HG02943 (cell line): ENCODE measurements at regions not wholly inside any gene's neighbourhood (a gene's known extent, or its start where the extent isn't known, plus 50 kb on each side); places are given as distances from the start of the nearest gene placed in this dataset.

Source experiments
- ATAC-seq: cut with Tn5 transposase; IDR thresholded peaks from one replicate; pipeline ENCODE4 v1.9.1; 2021; ENCODE audit warnings: mild to moderate bottlenecking, low read depth, moderate library complexity; ENCODE audit not compliant: unreplicated experiment

DNA sequence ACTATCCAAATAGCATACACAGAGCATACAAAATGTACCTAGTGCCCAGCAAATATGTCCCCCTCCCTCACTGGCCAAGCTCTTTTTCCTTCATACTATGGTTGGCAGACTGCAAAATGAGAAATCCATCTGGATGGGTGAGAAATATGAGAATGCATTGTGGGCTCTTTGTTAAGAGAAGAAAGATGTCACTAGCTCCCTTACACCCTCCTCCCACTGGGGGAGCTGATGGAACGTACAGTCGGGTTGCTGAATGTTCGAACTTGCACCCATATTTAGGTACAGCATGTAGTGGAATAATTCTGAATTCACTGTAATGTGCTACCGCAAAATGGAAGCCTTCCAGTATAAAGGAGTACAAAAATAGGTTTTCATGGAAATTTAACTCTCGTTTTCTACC, 377.4 kb downstream of the GRIN2B start:
- ATAC-seq = no peak

DNA sequence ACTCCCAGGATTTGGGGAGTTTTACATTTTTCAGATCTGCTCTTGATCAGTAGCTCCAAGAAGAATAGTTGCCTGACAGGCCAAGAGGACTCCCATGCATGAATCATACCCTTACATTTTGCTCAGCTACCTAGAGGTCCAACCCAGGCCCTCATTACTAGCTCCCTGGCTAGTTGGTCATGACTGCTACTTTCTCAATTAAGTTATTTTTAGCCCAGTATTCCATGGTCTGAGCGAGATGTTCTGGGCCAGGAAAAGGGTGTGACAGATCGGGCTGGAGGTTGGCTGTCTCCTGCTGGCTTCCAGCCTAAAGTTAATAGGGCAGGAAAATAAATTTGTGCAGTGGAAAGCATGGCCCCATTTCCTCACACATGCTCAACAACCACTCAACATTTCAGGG, 379.2 kb downstream of the GRIN2B start:
- no peak for ATAC-seq

DNA sequence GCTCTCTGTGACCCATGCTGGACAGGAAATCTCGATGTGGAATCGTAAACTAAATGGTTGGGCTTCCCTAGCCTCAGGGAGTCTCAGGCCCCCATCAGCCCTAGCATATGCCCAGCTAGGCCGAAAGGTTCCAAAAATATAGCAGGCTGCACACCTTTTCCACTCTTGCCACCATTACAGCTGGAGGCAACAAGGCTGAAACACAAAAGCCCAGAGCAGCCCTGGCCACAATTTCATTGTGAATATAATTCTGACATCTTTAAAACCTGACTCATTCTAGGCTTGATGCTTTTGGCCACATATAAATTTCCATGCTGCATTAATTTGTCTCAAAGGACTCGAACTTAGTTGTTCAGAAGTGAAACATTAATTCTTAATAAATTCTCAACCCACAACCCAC, 382.2 kb downstream of the GRIN2B start:
- ATAC-seq = no peak

DNA sequence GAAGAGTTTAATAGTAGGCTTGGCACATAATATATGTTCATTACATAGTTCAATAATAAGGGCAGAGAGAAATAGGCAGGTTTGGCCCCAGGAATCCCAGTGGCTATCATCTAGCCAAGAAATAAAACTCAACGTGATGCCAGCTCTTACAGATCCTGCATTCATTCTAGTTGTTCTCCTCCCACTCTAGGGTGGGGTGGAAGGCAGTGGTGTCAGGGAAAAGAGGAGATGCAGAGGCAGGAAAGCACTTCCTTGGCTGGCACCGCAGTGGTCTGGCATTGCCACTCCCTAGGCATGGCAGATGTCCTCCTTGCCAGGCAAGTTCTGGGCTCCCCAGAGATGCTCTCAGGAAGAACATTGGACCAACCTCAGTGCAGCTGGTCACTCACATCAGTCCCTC, 383.6 kb downstream of the GRIN2B start:
- ATAC-seq = no peak

DNA sequence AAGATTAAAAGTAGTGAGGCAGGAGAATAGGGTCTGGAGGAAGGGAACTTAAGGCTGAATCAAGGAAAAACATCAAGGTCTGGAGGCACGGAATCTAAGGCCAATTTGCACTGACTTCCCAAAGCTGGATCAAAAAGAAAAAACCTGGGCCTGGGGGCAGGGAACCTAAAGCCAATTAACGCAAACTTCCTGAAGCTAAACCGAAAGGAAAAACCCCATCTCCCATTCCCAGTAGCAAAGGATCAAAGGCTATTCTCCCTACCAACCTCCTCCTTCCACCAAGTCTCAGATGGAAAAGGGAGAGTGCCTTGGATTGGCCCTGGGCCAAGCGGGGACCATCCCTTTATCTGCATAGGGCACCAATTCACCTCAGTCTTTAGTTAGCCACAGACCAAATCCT, 384.2 kb downstream of the GRIN2B start:
- no peak for ATAC-seq

DNA sequence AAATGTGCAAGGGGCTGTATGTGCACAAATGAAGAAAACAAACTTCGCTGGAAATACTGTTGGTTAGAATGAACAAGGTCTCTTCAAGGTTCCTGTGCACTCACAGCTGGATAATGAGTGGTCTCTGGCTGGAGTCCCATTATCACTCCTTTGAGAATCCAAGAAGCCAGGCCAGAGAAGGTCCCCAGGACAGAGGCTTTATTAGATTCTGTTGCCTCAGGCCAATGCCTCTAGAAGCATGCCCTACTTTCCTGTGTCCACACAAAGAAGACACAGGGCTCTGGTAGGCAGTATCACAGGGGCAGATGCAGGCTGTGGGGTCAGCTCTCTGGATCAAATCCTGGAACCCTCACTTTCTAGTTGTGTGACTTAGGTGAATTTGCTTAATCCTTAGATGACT, 384.7 kb downstream of the GRIN2B start:
- ATAC-seq = no peak

DNA sequence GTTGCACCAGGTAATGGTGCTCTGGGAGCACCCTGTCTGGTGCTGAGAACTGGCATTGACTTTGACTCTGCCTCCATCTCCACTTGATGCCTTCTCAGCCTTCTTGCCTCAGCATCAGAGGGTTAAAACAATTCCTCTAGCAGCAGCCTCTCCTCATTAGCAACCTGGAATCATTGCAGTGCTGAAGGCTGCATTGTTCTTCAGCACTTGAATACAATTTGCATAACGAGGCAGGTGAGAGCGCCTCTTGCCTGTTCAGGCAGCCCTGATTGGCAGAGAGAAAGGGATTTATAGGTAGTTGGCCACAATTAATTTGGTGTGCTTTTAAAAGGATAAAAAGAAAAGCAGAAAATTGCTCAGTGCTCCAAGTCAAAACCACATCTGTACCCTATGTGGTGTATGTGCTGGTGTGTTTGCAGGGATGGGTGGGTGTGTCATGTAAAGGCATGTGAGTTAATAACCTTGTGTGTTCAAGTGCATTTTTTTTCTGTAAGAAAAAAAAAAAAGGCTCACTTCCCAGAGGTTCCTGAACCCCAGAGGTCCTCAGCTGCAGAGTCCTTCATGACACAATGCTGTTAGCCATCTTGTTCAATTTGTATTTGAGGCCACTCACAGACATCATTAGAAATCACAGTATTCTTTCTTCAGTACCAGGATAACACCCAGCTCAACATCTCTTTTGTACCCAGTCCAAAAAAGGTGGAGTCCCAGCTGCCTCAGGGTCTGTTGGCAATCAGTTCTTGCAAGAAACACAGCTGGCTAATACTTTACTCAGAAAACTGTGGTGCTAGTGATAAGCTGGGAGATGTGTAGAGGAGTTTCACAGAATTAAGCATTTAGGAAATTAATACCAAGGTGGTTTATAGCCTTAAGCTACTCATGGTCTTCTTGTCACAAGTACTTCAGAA, 385.6 kb downstream of the GRIN2B start:
- ATAC-seq = no peak

DNA sequence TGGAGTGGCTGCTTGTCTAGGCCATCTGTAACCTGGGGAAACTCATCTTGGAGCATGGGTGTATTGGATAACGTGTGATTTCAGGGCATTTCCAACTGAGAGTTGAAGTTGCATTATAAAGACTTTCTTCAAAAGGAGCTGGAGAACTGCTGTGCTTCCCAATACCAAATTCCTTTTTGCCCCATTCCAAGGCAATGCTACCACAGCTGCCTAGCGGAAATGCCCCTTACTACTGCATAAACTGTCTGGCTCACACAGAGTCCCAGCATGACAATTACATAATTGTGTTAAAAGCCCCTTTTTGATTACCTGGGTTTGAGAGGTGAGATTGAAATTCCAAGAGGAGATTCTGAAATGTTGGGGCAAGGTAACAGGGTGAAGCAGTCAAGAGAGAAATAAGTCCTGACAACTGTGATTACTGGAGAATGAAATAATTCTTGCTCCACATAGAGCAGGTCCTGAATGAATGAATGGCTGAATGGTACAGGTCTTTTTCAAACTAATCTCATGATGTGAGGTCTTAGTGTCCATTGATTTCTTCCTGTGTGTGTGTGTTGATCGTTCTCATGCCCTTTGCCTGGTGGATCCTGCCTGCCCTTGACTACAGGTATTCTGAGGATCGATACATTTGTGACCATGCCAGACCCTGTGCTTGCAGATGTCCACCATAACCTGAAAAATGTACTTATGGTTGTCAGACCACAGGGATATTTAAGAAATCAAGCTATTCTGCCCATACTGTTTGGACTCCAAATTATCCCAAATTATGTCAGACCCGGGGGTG, 386.5 kb downstream of the GRIN2B start:
- no peak for ATAC-seq

DNA sequence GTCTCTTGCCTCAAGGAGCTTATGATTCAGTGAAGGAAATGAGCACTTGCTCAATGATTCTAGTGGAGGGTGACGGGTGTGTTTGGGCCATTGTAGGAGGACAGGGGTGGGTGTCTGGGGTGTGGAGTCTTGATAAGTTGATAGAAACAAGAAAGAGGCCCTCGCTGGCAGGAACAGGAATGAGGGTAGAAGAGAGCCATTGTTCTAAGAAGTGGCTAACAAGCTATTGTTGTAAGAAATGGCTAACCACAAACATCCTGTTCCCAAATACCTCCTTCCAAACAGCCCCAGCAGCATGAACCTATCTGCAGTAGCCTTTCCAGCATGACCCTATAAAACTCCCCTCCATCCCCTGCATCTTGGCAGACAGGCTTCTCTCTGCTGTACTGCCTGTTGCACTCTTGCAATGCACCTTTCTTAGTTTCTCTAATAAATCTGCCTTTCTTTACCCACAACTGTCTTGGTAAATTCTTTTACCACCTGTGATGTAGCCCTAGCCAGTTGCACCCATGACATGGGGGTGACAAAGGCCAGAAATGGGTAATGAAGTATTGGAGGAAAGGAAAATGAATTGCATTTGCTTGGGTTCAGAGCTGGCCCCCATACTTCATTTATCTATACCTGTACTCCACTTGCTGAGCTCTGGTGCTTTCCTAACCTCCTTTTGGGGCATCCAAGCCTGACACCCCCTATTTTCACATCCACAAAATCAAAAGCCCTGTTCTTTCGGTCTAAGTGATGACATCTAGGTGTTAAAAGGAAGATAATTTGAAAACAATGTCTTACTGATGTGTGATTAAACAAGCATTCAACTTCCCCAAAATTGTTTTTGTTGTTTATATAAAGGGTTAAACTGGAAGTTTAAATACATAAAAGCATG, 389.1 kb downstream of the GRIN2B start:
- ATAC-seq = no peak

DNA sequence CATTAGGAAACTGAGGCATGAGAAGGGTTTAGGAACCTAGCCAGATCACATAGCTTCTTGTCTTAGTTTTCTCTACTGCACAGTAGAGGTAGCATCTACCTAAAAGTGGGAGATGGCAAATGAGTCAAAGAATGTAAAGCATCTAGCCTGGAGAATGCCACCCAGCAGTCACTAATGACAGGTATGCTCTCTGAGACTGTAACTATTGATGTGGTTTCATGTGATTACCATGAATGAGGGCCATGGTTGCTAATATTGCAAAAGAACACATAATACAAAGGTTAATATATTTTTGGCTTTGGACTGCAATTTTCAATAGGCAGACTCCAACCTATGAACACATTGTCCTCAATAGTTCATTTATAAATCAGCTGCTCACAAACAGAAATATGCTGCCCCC, 389.9 kb downstream of the GRIN2B start:
- ATAC-seq = no peak

DNA sequence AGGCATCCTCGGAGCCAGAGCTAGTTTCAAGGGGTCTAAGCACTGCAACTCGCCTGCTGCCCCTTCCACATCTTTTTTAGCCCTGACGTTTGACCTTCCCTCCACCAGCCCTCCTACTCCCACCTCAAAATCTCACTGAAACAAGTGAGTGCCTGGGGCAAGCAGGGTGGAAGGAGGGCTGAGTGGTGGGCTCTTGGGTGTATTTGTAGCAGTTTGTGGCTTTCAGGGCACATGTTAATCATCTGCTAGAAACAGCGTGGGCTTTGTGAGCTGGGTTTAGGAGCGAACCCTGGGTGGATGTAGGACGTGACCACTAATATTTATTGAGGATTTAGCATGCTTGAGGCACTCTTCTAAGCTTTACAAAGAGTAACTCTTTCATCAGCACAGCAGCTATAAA, 390.3 kb downstream of the GRIN2B start:
- ATAC-seq = no peak

DNA sequence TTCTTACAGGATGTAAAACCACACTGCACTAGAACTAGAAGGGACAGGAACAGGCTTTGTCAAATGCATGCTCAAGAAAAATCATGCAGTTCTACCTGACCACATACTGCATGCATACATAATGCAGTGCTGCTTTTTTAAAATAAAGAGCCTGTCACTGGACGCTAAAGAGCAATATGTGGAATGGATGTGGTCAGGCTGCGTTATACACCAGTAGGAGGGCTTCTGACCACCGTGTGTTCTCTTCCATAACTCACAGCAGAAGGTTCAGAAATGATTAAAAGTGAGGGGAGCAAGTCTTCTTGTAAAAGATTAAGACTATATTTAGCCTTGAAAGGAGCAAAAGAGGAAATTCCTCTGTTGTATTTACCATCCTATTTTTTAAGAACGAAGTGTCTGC, 392.0 kb downstream of the EMP1 start:
- ATAC-seq = no peak

DNA sequence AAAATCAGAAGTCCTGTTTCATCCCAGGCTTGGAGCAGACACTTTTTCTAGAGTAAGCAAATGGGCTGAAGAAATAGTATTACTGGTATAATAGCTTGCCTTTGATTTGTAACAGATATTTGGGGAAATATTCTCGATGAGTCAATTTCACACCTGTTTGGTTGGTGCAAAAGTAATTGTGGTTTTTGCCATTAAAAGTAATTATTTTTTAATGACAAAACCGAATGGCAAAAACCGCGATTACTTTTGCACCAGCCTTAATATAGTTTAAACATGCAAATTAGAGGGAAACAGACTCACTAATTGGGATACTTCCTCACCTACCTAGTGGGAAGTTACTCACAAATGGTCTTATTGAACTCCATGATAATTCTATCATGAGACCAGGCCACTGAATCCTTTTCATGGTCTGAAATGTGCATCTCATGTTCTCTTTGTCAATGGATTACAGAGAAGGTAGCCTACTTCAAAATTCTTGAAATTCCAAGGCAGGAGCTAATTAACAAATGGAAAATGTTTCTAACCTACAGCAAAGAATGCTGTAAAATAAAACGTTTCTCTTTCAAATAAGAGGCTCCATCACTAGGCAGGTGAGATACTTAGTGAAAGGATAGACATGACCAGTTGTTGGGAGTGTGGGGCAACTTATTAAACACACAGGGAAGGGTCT, 391.3 kb downstream of the EMP1 start:
- no peak for ATAC-seq

DNA sequence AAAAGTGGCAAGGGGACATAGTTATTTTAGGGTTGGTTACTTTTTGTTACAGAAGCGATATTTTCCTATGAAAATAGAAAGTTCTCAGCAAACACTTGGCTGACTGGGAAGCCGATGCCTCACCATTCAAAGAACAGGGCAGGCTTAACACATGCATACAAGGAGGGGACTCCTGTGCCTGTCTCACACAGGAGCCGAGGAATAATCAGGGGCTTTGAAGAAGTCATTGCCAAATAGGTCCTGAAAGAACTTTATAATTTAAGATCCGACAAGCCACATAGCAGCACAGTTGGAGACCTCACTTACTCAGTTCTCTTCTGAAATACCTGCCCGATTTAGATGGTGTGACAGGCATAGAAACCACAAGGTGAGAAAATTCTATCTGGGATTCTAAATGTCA, 389.8 kb downstream of the EMP1 start:
- ATAC-seq = no peak

DNA sequence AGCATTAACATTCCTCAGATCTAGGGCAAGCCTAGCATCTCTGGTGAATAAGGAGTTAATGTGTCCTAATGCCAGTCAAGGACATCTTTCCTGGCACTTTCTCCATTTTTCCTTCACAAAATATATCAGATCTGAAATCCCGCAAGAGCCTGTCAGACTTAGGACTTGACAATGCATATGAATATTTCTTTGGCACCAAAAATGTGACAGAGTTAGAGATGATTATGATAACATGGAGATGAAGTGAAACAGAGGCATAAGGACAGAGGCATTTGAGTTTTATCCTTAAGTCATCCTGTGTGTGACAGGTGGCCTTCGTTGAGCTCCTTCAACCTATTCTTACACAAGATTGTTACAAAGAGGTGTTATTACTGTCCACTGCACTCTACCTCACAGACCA, 388.0 kb downstream of the EMP1 start:
- no peak for ATAC-seq

DNA sequence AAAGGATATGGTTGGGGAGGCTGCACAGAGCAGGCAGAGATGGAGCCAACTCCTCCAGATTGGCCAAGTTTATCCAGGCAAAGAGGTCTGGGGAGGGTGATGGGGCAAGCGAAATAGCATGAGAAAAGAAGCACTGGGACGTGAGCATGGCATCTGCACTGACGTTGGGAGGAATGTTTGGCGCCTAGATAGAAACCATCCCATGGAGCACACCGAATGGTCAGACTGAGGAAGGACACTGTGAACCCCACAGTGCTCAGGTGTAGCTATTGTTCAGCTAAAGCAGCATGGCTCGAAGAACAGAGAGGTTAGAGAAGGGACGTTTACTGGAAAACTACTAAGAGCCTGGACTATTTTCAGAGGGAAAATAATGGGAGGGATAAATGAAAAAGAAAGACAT, 387.1 kb downstream of the EMP1 start:
- ATAC-seq = no peak

DNA sequence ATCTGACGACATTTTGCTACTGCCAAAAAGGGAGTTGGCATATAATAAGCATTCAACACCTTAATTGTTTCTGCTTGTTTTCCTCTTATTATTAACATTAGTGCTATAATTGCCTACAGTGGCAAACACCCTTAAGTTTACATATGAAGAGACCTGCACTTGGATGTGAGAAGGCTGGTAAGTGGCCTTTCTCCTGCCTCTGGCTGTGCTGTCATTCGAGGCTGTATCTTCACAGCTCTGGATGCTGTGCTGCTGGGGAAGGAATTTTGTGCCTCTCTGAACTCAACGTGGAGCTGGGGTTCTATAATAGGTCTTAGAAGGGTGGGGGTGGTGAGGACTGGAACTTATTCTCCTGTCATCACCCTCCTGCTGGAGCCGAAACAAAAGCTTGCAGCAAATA, 385.9 kb downstream of the EMP1 start:
- ATAC-seq = no peak

DNA sequence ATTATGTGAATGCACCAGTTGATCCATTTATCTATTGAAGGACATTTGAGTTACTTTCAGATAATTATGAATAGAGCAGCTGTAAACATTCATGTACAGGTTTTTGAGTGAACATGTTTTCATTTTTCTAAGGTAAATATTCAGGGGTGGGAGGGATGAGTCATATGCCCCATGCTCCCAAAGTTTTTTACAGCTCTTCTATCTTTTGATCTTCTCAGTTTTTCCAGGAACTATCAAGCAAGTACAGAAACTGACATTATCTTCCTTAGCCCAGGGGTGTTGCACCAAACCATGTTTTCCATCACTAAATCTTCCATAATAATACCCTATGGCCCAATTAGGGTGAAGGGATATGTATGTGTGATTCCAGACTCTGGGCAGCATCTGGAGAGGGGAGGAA, 384.5 kb downstream of the EMP1 start:
- no peak for ATAC-seq

DNA sequence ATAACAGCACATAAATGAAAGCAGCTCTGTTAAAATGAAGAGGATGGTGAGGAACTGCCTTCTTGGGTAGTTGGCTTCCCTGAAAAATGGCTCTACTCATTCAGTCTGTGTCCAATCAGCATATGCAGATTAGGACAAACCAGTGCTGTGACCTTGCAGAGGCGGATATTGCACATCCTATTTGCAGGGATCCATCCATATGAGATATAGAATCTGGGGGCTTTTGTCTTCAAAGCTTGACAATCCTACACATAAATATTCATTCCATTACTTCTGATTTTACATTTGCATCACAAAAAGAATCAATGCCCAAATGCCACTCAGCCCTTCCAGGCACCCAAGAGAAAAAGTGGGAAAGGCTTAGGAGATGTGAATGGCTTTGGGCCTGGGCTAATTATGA, 383.7 kb downstream of the EMP1 start:
- ATAC-seq = no peak

DNA sequence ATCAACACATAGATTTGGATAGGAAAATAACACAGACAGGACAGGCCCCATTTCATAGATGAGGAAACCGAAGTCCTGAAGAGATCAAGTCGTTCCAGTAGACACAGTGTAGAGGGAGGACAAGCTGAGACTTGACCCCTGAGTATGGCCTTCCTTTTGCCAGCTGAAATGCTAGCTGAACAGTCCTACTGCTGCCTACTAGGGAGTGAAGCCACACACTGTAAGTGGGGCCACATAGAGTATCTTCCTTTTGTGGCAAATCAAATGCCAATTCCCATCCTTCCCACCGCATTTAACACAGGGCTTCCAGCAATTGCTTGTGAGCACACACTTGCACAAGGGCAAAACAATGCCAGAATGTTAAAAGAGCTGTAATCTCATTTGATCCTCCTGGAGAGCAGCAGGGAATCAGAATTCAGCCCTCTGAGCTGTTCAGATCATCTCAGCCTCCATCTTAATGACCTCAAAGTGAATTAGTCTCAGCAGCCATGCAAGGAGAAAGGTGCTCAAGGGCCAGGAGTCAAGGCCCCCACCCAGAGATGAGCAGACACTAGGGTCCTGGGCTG, 380.5 kb downstream of the EMP1 start:
- ATAC-seq = no peak
